Fibroblast of lung (primary cell): ENCODE measurements at regions not wholly inside any gene's neighbourhood (a gene's known extent, or its start where the extent isn't known, plus 50 kb on each side); places are given as distances from the start of the nearest gene placed in this dataset.

Experiments
- DNase-seq, 2 donors: peaks; one replicate each; pipeline versions ENCODE4 v3.0.0 to v3.0.0-alpha.2; 2010; ENCODE audit warnings: low read depth in 2 of 2
- H2AFZ ChIP-seq: 2 replicates; pipeline ENCODE4 v1.5.1; 2012; ENCODE audit warnings: low read length, control low read depth, inconsistent platforms
- H3K27ac ChIP-seq: 2 replicates; pipeline ENCODE4 v1.5.1; 2011; ENCODE audit warnings: low read length, control low read depth; ENCODE audit not compliant: insufficient read depth
- H3K27me3 ChIP-seq: 2 replicates; pipeline ENCODE4 v1.5.1; 2011; ENCODE audit warnings: mild to moderate bottlenecking, low read length; ENCODE audit not compliant: control insufficient read depth, insufficient read depth
- H3K36me3 ChIP-seq: 2 replicates; pipeline ENCODE4 v1.5.1; 2011; ENCODE audit warnings: low read length; ENCODE audit not compliant: control insufficient read depth, insufficient read depth
- H3K4me1 ChIP-seq: 2 replicates; pipeline ENCODE4 v1.5.1; 2011; ENCODE audit warnings: low read length; ENCODE audit not compliant: control insufficient read depth, insufficient read depth; ENCODE audit errors: extremely low read depth
- H3K4me2 ChIP-seq: 2 replicates; pipeline ENCODE4 v1.5.1; 2011; ENCODE audit warnings: low read length, control low read depth; ENCODE audit not compliant: insufficient read depth; ENCODE audit errors: extremely low read depth
- H3K4me3 ChIP-seq, 4 experiments: fragments of 200-600 bp in 1 of 4; sonication (generic) in 1 of 4; replicated peaks in 1 of 4; 2 replicates each; pipeline ENCODE4 v1.5.1; 2011 to 2016; ENCODE audit warnings: low read length in 4 of 4, low read depth in 3 of 4, mild to moderate bottlenecking in 3 of 4, control low read depth in 2 of 4, inconsistent platforms in 1 of 4, mixed read lengths in 1 of 4; ENCODE audit not compliant: insufficient read depth in 1 of 4; ENCODE audit errors: control extremely low read depth in 1 of 4
- H3K79me2 ChIP-seq: 2 replicates; pipeline ENCODE4 v1.5.1; 2012; ENCODE audit warnings: mild to moderate bottlenecking, low read length, inconsistent platforms; ENCODE audit not compliant: control insufficient read depth, insufficient read depth
- H3K9ac ChIP-seq: 2 replicates; pipeline ENCODE4 v1.5.1; 2011; ENCODE audit warnings: mild to moderate bottlenecking, low read length, control low read depth; ENCODE audit not compliant: insufficient read depth
- H3K9me3 ChIP-seq: 2 replicates; pipeline ENCODE4 v1.5.1; 2012; ENCODE audit warnings: low read depth, low read length; ENCODE audit not compliant: control insufficient read depth, insufficient read depth
- H4K20me1 ChIP-seq: 2 replicates; pipeline ENCODE4 v1.5.1; 2011; ENCODE audit warnings: low read length; ENCODE audit not compliant: control insufficient read depth, insufficient read depth; ENCODE audit errors: extremely low read depth
- EZH2 ChIP-seq: IDR thresholded peaks from 2 replicates; pipeline ENCODE4 v1.5.1; 2012; ENCODE audit warnings: low read length, control low read depth, mild to moderate bottlenecking; ENCODE audit errors: missing control alignments
- TF ChIP-seq, protein P1 (sequence below), 2 donors: IDR thresholded peaks in 1 of 2; conservative IDR thresholded peaks in 1 of 2; 1 replicate in 1 of 2; 2 replicates in 1 of 2; pipeline ENCODE4 v1.5.1; 2011 to 2012; ENCODE audit warnings: low read length in 2 of 2, control low read depth in 1 of 2, inconsistent platforms in 1 of 2, low read depth in 1 of 2, mild to moderate bottlenecking in 1 of 2

DNA sequence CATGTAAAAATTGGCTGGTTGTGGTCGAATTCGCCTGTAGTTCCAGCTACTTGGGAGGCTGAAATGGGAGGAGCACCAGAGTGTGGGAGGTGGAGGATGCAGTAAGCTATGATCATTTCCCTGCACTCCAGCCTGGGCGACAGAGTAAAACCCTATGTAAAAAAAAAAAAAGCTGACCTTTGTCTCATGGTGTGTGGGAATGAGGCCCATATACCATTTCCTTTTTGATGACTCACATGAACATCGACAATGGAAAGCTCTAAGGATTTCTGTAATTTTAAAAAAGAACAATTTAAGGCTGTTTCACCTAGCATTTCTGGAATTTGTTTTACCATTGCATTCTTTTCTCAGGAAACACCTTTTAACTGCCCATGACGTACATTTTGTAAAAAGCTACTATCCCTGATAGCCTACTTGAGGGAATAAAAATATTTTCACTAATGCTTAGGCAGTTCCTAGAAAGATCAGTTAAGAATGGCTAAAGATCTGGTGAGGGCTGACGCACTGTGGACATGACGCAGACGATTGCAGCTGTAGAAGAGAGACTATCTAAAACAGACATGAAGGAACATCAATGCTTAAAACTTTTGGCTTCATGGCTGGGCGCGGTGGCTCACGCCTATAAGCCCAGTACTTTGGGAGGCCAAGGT is 400.6 kb upstream of the IGFBP3 start:
- H3K9me3 ChIP-seq: no peaks in the 10 kb centered on the region
- DNase-seq: peak; percentile 42 to 60
- no peak overlapping the region for H3K4me2 ChIP-seq
- H3K4me3 ChIP-seq: no peak overlapping the region
- H3K27me3 ChIP-seq: no peaks in the 10 kb centered on the region
- H3K79me2 ChIP-seq: no peaks in the 10 kb centered on the region
- no peak overlapping the region for H3K27ac ChIP-seq
- TF ChIP-seq, protein P1, sequence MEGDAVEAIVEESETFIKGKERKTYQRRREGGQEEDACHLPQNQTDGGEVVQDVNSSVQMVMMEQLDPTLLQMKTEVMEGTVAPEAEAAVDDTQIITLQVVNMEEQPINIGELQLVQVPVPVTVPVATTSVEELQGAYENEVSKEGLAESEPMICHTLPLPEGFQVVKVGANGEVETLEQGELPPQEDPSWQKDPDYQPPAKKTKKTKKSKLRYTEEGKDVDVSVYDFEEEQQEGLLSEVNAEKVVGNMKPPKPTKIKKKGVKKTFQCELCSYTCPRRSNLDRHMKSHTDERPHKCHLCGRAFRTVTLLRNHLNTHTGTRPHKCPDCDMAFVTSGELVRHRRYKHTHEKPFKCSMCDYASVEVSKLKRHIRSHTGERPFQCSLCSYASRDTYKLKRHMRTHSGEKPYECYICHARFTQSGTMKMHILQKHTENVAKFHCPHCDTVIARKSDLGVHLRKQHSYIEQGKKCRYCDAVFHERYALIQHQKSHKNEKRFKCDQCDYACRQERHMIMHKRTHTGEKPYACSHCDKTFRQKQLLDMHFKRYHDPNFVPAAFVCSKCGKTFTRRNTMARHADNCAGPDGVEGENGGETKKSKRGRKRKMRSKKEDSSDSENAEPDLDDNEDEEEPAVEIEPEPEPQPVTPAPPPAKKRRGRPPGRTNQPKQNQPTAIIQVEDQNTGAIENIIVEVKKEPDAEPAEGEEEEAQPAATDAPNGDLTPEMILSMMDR (conservative IDR thresholded peaks at IDR 0.05 in 1 of 2, IDR thresholded peaks at IDR 0.05 in 1 of 2; ENCODE audit: low read depth in 1 of 2, low read length in 2 of 2): no peak
- TF ChIP-seq EZH2: no peak
- no peaks in the 10 kb centered on the region for H4K20me1 ChIP-seq
- H3K9ac ChIP-seq: no peak overlapping the region
- H2AFZ ChIP-seq: no peak overlapping the region
- H3K36me3 ChIP-seq: no peaks in the 10 kb centered on the region
- H3K4me1 ChIP-seq: no peaks in the 10 kb centered on the region

DNA sequence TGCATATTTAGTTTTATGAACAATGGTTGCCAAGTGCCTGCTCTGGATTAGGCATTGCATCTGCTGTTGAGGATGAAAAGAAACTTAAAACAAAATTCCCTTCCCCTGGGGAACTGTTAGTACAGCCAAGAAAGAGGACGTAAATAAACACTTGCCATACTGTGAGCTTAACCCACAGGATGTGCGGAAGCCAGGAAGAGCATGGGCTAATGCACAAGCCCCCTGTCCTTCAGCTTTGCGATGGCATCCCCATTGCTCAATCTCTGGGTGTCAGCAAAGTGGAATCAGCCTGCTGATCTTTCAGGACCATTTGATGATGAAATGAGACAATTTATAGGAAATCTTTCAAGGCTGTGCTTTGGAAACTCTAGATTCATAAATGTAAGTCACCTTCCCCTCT is 399.9 kb upstream of the IGFBP3 start:
- Histone ChIP-seq H3K9ac (no peak overlapping the region), H3K4me2 (no peak overlapping the region), H3K4me1 (no peaks in the 10 kb centered on the region), H4K20me1 (no peaks in the 10 kb centered on the region), H3K4me3 (no peak overlapping the region), H2AFZ (no peak overlapping the region), H3K36me3 (no peaks in the 10 kb centered on the region), H3K9me3 (no peaks in the 10 kb centered on the region), H3K27me3 (no peaks in the 10 kb centered on the region), H3K79me2 (no peaks in the 10 kb centered on the region), H3K27ac (no peak overlapping the region)
- TF ChIP-seq, protein P1 (conservative IDR thresholded peaks at IDR 0.05 in 1 of 2, IDR thresholded peaks at IDR 0.05 in 1 of 2; ENCODE audit: low read depth in 1 of 2, low read length in 2 of 2): no peak
- TF ChIP-seq EZH2: no peak
- DNase-seq: peak in 1 of 2 donors; percentile 82

DNA sequence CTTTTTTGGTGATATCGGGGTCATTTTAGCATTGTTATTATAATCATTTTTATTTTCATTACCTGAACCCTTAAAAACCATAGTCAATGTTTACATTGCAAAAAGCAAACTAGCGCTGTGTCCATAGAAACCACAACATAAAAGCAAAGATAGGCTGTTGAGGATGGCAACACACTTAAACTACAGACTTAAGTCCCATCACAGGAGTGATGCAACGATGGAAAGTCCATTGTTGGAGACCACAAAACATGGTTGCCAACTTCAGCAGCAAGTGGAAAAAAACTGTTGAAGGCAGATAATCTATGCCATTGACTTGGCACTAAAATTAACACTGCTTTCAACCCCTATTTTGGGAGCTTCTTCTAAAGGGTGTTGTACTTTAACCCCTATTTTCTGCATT is 398.8 kb upstream of the IGFBP3 start:
- H2AFZ ChIP-seq: no peak overlapping the region
- no peaks in the 10 kb centered on the region for H3K79me2 ChIP-seq
- H3K9me3 ChIP-seq: no peaks in the 10 kb centered on the region
- no peak for TF ChIP-seq EZH2
- TF ChIP-seq, protein P1 (conservative IDR thresholded peaks at IDR 0.05 in 1 of 2, IDR thresholded peaks at IDR 0.05 in 1 of 2; ENCODE audit: low read depth in 1 of 2, low read length in 2 of 2): no peak
- H3K36me3 ChIP-seq: no peaks in the 10 kb centered on the region
- H4K20me1 ChIP-seq: no peaks in the 10 kb centered on the region
- H3K27me3 ChIP-seq: no peaks in the 10 kb centered on the region
- no peaks in the 10 kb centered on the region for H3K4me1 ChIP-seq
- H3K4me2 ChIP-seq: no peak overlapping the region
- no peak for DNase-seq
- no peak overlapping the region for H3K9ac ChIP-seq
- no peak overlapping the region for H3K27ac ChIP-seq
- no peak overlapping the region for H3K4me3 ChIP-seq
